DOHH2 (cell line): ENCODE measurements at regions not wholly inside any gene's neighbourhood (a gene's known extent, or its start where the extent isn't known, plus 50 kb on each side); places are given as distances from the start of the nearest gene placed in this dataset.

Source experiments
- H3F3A ChIP-seq: fragments of 200-600 bp; sonication (generic), shearing (Covaris generic); 2 replicates; pipeline ENCODE4 v1.6.0; 2016; ENCODE audit warnings: antibody characterized with exemption, mild to moderate bottlenecking; ENCODE audit not compliant: control insufficient read depth, insufficient read depth
- H3K27ac ChIP-seq: fragments of 200-600 bp; sonication (generic); 2 replicates; pipeline ENCODE4 v1.5.1; 2014; ENCODE audit warnings: low read depth, mild to moderate bottlenecking, low read length, moderate library complexity
- H3K27me3 ChIP-seq: fragments of 200-600 bp; sonication (generic); 2 replicates; pipeline ENCODE4 v1.6.1; 2014; ENCODE audit warnings: mild to moderate bottlenecking, low read length, mixed read lengths; ENCODE audit not compliant: control insufficient read depth
- H3K36me3 ChIP-seq: fragments of 200-600 bp; sonication (generic); 2 replicates; pipeline ENCODE4 v1.6.1; 2014; ENCODE audit warnings: mild to moderate bottlenecking, low read length, moderate library complexity, mixed read lengths; ENCODE audit not compliant: control insufficient read depth
- H3K4me1 ChIP-seq: fragments of 200-600 bp; sonication (generic); 2 replicates; pipeline ENCODE4 v1.6.1; 2014; ENCODE audit warnings: mild to moderate bottlenecking, low read length, mixed read lengths; ENCODE audit not compliant: control insufficient read depth
- H3K4me2 ChIP-seq: fragments of 200-600 bp; sonication (generic); 2 replicates; pipeline ENCODE4 v1.6.0; 2014; ENCODE audit warnings: mild to moderate bottlenecking, low read length, moderate library complexity
- H3K4me3 ChIP-seq: fragments of 200-600 bp; sonication (generic); 2 replicates; pipeline ENCODE4 v1.5.1; 2014; ENCODE audit warnings: mild to moderate bottlenecking, low read length, mixed read lengths
- H3K79me2 ChIP-seq: fragments of 200-600 bp; sonication (generic); 2 replicates; pipeline ENCODE4 v1.6.1; 2014; ENCODE audit warnings: mild to moderate bottlenecking, low read length, mixed read lengths; ENCODE audit not compliant: control insufficient read depth
- H3K9me2 ChIP-seq: fragments of 200-600 bp; sonication (generic); replicated peaks from 2 replicates; pipeline ENCODE4 v1.6.1; 2014; ENCODE audit warnings: mild to moderate bottlenecking, low read length, mixed read lengths; ENCODE audit not compliant: control insufficient read depth
- H3K9me3 ChIP-seq: fragments of 200-600 bp; sonication (generic); 2 replicates; pipeline ENCODE4 v1.6.1; 2014; ENCODE audit warnings: antibody characterized with exemption, low read length, mixed read lengths; ENCODE audit not compliant: control insufficient read depth, insufficient read depth
- H4K20me1 ChIP-seq: fragments of 200-600 bp; sonication (generic); 2 replicates; pipeline ENCODE4 v1.6.0; 2014; ENCODE audit warnings: low read depth, mild to moderate bottlenecking, antibody characterized with exemption, low read length, moderate library complexity; ENCODE audit not compliant: control insufficient read depth, insufficient read depth
- CTCF ChIP-seq: fragments of 200-600 bp; sonication (generic); IDR thresholded peaks from one replicate; pipeline ENCODE4 v1.5.1; 2014; ENCODE audit warnings: antibody characterized with exemption, mild to moderate bottlenecking, low read depth, low read length; ENCODE audit not compliant: poor library complexity, severe bottlenecking
- EZH2phosphoT487 ChIP-seq: fragments of 200-600 bp; sonication (generic); IDR thresholded peaks from 2 replicates; pipeline ENCODE4 v1.6.1; 2017; ENCODE audit warnings: borderline replicate concordance, mild to moderate bottlenecking, antibody characterized with exemption, low read length, moderate library complexity, mixed read lengths

- Histone ChIP-seq H3K4me2 (no peak overlapping the region), H3K36me3 (no peaks in the 10 kb centered on the region), H3K9me2 (no peaks in the 10 kb centered on the region), H3K4me1 (peaks cover 7% of the 10 kb centered on the region), H3K9me3 (no peaks in the 10 kb centered on the region), H3K4me3 (no peak overlapping the region), H4K20me1 (no peaks in the 10 kb centered on the region), H3K27me3 (peaks cover 7% of the 10 kb centered on the region), H3F3A (0 out of 2 replicates have a peak, but pooled peaks cover 4% of the 10 kb centered on the region), H3K79me2 (no peaks in the 10 kb centered on the region), H3K27ac (no peak overlapping the region)
- no peak for TF ChIP-seq EZH2phosphoT487
- no peak for TF ChIP-seq CTCF
Observed at GRCh38 chr6:7045746-7046145, 62.0 kb upstream of the RREB1 start.

- H4K20me1 ChIP-seq = no peaks in the 10 kb centered on the region
- peaks cover 20% of the 10 kb centered on the region for H3K4me1 ChIP-seq
- peaks cover 21% of the 10 kb centered on the region for H3K27me3 ChIP-seq
- H3K9me2 ChIP-seq = no peaks in the 10 kb centered on the region
- H3K79me2 ChIP-seq = no peaks in the 10 kb centered on the region
- TF ChIP-seq EZH2phosphoT487 = no peak
- TF ChIP-seq CTCF = no peak
- H3K27ac ChIP-seq = no peak overlapping the region
- no peak overlapping the region for H3K4me2 ChIP-seq
- no peak overlapping the region for H3K4me3 ChIP-seq
- no peaks in the 10 kb centered on the region for H3K9me3 ChIP-seq
- no peaks in the 10 kb centered on the region for H3K36me3 ChIP-seq
- 0 out of 2 replicates have a peak, but pooled peaks cover 4% of the 10 kb centered on the region for H3F3A ChIP-seq
Observed at GRCh38 chr6:7047128-7047527, 60.6 kb upstream of the RREB1 start.

GRCh38 chr6:7047966-7048365, 59.8 kb upstream of the RREB1 start:
- Histone ChIP-seq H3K9me2 (no peaks in the 10 kb centered on the region), H3F3A (0 out of 2 replicates have a peak, but pooled peaks cover 4% of the 10 kb centered on the region), H3K27me3 (peaks cover 27% of the 10 kb centered on the region), H4K20me1 (no peaks in the 10 kb centered on the region), H3K4me3 (no peak overlapping the region), H3K4me2 (no peak overlapping the region), H3K27ac (no peak overlapping the region), H3K4me1 (peaks cover 25% of the 10 kb centered on the region), H3K36me3 (no peaks in the 10 kb centered on the region), H3K9me3 (no peaks in the 10 kb centered on the region), H3K79me2 (no peaks in the 10 kb centered on the region)
- no peak for TF ChIP-seq CTCF
- TF ChIP-seq EZH2phosphoT487 = no peak

GRCh38 chr6:7048894-7049293, 58.9 kb upstream of the RREB1 start:
- TF ChIP-seq CTCF (no peak), EZH2phosphoT487 (no peak)
- H3K9me2 ChIP-seq = no peaks in the 10 kb centered on the region

More at GRCh38 chr6:7048894-7049293, 58.9 kb upstream of the RREB1 start:
- Histone ChIP-seq H3K9me3 (no peaks in the 10 kb centered on the region), H4K20me1 (no peaks in the 10 kb centered on the region), H3K27ac (no peak overlapping the region), H3K4me1 (peaks cover 25% of the 10 kb centered on the region), H3K79me2 (no peaks in the 10 kb centered on the region), H3F3A (0 out of 2 replicates have a peak, but pooled peaks cover 4% of the 10 kb centered on the region), H3K36me3 (no peaks in the 10 kb centered on the region), H3K27me3 (peaks cover 31% of the 10 kb centered on the region), H3K4me3 (no peak overlapping the region), H3K4me2 (no peak overlapping the region)
